HuH-7 (cell line): ENCODE measurements at regions not wholly inside any gene's neighbourhood (a gene's known extent, or its start where the extent isn't known, plus 50 kb on each side); places are given as distances from the start of the nearest gene placed in this dataset.

ENCODE experiments used
- DNase-seq: peaks from one replicate; pipeline ENCODE4 v3.0.0; 2011; ENCODE audit warnings: low spot score

DNA sequence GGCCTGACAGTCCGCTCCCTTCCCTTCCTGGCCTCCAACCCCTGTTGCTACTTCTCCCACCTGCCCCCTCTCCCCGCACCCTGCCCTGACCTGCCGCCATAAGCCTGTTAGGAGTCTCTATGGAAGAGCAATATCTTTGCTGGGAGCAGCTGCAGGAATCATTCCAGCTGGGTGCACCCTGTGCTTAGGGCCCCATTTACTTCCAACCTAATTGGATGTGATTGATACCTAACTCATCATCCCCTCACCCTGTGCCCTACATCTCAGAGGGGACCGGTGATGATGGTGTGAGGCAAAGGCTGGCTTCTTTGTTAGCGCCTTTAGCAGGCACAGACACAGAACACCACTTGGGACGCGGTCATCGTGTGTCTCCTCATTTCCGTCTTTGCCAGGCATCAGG is 80.0 kb upstream of the FAM180A start:
- DNase-seq: no peak

DNA sequence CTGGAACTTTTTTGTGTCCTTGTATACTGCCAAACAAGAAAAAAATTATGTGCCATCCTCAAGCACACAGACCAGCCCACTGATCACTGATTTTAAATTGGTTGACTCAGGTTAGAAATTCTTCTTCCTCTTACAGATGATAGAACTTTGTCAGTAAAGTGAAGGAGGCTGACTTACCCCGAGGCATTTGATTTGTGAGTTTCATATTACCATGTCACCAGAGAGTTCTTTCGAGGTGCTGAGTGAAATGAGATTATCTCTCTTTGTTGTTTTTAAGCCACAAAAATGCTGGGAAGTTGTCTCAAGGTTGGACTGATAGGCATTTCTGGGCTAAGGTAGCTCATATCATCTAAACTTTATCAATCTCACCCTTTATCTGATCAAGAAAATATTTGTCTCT is 78.8 kb upstream of the FAM180A start:
- no peak for DNase-seq

DNA sequence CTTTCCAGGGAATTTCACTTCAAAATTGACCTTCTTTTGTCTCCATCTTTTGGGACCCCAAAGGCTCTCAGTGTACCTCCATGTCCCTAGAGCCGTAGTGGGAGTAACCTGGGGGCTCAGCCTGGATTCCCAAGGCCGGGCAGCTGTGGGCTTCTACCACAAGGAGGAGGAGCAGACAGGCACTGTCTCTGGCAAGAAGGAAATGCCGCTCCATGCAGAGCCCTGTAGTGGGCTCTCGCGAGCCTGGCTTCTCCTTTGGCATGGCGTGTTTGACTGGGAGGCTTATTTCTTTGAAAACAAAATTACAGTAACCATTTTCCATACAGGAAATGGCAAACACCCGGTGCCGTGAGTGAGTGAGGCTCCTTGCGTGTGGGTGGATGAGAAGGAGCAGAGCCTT is 76.8 kb upstream of the FAM180A start:
- no peak for DNase-seq

DNA sequence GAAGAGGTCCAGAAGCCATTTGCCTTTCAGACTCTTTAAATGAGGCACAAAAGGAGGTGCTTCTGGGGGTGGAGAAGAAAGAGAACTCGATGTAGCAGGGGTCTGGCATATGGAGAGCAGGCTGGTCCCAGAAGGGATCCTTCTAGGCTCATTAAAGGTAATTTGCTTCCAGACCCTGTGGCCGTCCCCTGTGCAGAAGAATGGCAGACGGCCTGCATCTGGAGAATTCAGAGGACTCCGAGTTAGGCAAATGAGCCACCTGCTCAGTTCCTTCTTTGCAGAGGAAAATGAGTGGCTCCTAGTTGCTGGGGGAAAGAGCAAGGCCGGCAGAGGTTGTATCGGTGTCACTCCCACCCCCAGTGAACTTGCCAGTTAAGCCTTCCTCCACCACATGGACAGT is 73.8 kb upstream of the FAM180A start:
- no peak for DNase-seq

DNA sequence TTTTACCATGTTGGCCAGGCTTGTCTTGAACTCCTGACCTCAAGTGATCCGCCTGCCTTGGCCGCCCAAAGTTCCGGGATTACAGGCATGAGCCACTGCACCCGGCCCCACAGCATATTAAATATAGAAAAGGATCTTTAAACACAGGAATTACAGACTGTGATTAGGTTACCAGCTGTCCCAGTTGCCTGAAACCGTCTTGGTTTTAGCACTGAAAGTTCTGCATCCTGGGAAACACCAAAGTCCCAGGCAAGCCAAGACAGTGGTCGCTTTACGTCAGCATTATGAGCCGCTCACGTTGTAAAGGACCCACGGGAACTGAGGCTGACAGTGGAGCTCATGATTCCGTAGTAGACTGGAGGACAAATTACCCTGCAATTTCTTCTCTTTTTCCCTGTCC is 69.0 kb upstream of the FAM180A start:
- no peak for DNase-seq

GRCh38 chr7:135815033-135815432 is 66.4 kb upstream of the FAM180A start:
- DNase-seq: no peak

DNA sequence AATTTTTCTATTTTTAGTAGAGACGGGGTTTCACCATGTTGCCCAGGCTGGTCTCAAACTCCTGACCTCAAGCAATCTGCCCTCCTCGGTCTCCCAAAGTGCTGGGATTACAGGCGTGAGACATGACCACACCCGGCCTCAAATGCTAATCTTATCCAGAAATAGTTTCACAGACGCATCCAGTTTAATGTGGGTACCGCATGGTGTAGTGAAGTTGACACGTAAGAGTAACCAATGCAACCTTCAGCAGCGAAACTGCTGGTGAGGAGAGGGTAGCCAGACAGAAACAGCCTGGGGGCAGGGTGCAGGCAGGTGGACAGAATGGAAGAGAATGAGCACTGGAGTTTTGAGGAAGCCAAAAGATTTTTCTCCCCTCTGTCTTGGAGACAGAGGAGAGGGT is 63.5 kb upstream of the FAM180A start:
- no peak for DNase-seq

- DNase-seq: no peak
Observed at GRCh38 chr7:135811506-135811905, 62.9 kb upstream of the FAM180A start.

DNA sequence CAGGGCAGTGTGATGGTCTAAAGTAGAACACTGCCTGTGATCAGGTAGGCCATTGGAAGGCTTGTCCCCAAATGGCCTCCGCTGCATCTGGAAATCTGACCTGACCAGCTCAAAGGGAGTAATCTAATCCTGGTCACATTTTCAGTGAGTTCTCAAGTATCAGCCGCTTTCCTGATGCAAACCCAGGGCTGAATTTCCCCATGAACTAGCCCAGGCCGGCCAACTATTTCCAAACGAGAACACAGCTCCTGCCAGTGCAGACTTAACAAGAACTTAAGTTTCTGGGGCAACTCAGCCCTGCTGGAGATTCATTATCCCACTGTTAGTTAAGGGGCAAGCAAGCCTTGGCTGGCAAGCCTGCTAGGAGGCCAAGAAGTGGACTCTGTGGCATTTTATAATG is 59.6 kb upstream of the FAM180A start:
- DNase-seq: no peak

DNA sequence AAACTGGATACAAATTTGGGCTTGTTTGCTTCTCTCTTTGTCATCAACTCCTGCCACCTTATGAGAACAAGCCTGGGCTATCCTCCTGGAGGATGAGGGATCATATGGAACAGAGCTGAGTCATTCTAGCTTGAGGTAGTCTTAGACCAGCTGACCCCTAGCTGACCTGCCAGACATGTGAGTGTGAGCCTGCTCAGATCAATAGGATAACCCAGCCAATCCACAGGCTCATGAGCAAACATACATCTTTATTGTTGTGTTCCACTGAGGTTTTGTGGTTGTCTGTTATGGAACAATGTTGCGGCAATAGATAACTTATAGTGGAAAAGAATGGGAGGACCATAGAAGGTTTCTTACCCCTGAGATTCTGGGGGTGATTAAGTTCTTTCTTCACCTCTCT is 54.5 kb upstream of the FAM180A start:
- no peak for DNase-seq

DNA sequence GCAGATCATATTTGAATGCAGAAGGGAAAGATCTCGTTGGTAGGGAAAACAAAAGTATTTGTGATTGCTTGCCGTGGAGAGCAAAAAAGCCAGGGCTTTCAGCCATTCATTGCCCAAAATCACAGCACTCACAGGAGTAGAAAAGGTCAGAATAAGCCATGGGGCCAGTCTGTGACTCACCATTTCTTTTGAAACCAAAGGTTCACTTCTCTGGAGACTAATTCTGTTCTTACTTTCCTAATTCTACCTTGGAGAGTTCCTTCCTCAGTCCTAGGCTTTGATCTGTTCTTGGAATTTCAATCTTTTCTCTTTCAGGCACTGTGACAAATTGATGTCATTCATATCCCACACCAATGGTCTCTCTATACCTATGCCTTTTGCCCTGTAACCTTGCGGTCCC is 54.1 kb upstream of the FAM180A start:
- DNase-seq: no peak

DNA sequence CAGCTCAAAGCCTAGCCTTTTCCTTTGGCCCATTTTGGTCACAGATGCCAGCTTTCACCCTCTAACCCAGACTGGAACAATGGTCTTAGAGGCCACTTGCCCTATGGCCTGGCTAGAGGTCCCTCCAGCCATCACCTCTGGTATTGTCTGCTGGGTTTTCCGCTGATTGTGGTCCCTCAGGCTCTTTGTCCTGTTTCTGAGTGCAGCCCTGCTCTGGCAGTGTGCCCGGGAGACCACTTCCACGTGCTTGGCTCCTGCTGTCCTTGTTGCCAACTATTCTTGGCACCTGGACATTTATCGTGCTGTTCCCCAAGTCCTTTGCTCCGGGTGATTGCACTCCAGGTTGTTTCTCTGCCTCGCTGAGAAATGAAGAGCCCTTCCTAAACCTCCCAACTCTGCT is 53.3 kb upstream of the FAM180A start:
- no peak for DNase-seq

- peak; percentile 57 for DNase-seq
Observed at GRCh38 chr7:135801045-135801693, 52.6 kb upstream of the FAM180A start.

DNA sequence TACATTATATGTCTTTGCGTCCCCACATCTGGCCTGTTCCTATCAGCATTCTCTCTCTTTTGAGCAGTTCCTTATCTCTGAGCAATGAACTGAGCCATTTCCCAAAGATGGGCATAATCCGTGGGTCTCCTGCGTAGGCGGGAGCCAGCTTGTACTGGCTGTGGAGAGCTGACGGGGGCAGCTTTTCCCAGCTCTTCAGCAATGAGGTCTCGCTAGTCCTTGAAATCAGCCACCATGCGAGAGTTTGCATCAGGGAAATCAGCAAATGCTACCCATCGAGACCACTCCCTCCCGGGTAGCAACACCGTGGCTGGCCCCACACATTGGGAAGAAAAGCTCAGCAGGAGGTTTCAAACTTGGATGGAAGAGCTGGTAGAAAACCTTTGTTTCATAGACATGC is 51.9 kb upstream of the FAM180A start:
- no peak for DNase-seq

GRCh38 chr7:135799881-135800280 is 51.3 kb upstream of the FAM180A start:
- DNase-seq: no peak
